Ovary (tissue), 7 donors: ENCODE measurements at regions not wholly inside any gene's neighbourhood (a gene's known extent, or its start where the extent isn't known, plus 50 kb on each side); places are given as distances from the start of the nearest gene placed in this dataset.
"Not testable (repeated sequence)": the region's sequence is repeated elsewhere in the genome, so short reads cannot be mapped to it uniquely, and the experiment has no call there.

Source experiments
- DNase-seq, 5 donors: peaks; one replicate each; pipeline ENCODE4 v3.0.0-alpha.2; 2019 to 2020
- H3K27ac ChIP-seq, 2 donors: fragments of 200-600 bp; one replicate each; pipeline versions ENCODE4 v1.5.1 to v1.8.0; 2019 to 2022
- H3K27me3 ChIP-seq: fragments of 200-600 bp; one replicate; pipeline ENCODE4 v1.8.0; 2022
- H3K36me3 ChIP-seq: fragments of 200-600 bp; sonication (generic); one replicate; pipeline ENCODE4 v1.5.1; 2019
- H3K4me1 ChIP-seq: one replicate; pipeline ENCODE4 v1.8.1; 2013; ENCODE audit warnings: mild to moderate bottlenecking, moderate library complexity; ENCODE audit not compliant: insufficient read depth
- H3K4me3 ChIP-seq: fragments of 200-600 bp; sonication (generic); one replicate; pipeline ENCODE4 v1.5.1; 2017
- H3K9me3 ChIP-seq, 2 donors: fragments of 200-600 bp in 1 of 2; sonication (generic) in 1 of 2; one replicate each; pipeline versions ENCODE4 v1.5.1 to v1.8.1; 2013 to 2019; ENCODE audit warnings: mild to moderate bottlenecking in 1 of 2, moderate library complexity in 1 of 2
- CTCF ChIP-seq, 3 donors: fragments of 450-650 bp in 2 of 3; fragments of 200-600 bp in 1 of 3; IDR thresholded peaks; one replicate each; pipeline versions ENCODE4 v1.5.1 to v1.8.0; 2016 to 2022; ENCODE audit warnings: antibody characterized with exemption in 3 of 3, mild to moderate bottlenecking in 1 of 3
- EP300 ChIP-seq: sonication (generic); formaldehyde crosslinking; IDR thresholded peaks from one replicate; pipeline ENCODE4 v1.6.1; 2017; ENCODE audit warnings: antibody characterized with exemption
- POLR2A ChIP-seq: fragments of 450-650 bp; IDR thresholded peaks from one replicate; pipeline ENCODE4 v1.6.1; 2017; ENCODE audit warnings: antibody characterized with exemption, mild to moderate bottlenecking, moderate library complexity
- WGBS, 3 donors: extraction: QIAGEN DNeasy Blood & Tissue Kit in 1 of 3; methylation state at CpG; one replicate each; pipeline versions ENCODE4 v1.1.5 to v1.1.7; 2013 to 2017; 5-methylcytosine and 5-hydroxymethylcytosine counted together
- intact Hi-C, 4 donors: fragments of 100-400 bp; cut with DNase I; formaldehyde crosslinking; loops; one replicate each; pipeline versions ENCODE4 v1.11.0 to v1.15.1; 2022 to 2023
- donor health status: DM: no; HTN: no; CAD: no; lungs with moderate emphysema.
- donor health status: DM: no; HTN: no; CAD: no.
- donor health status: Bipolar disorder and iron deficiency.
- donor health status: DM: no; HTN: no; CAD: no.
- donor health status: DM: yes; HTN: yes; CAD: no.

- DNase-seq, result peak in 1 of 5 donors; percentile 12
- H3K4me1 ChIP-seq, result no peaks in the 10 kb centered on the region
- H3K36me3 ChIP-seq, result no peaks in the 10 kb centered on the region
- intact Hi-C loops, result loop anchor here in 2 of 4 donors (10.0 kb wide), 2 partner anchors 720 to 730 kb away; no protein-coding TSS in a partner anchor
- H3K27me3 ChIP-seq, result no peaks in the 10 kb centered on the region
- no peak overlapping the region for H3K4me3 ChIP-seq
- 39 to 41% (median 40%) methylated on average over 4 of the region's 4 CpGs for WGBS, 3 donors
- no peak overlapping the region for H3K27ac ChIP-seq
- no peak for TF ChIP-seq EP300
- no peak for TF ChIP-seq POLR2A
- peak in 2 of 3 donors; percentile 26 to 48 for TF ChIP-seq CTCF (IDR thresholded peaks at IDR 0.05)
- H3K9me3 ChIP-seq, result no peaks in the 10 kb centered on the region
These were observed 202.8 kb downstream of the IPMK start for GRCh38 chr10:58064714-58065528.

GRCh38 chr10:58063861-58064480 is 203.7 kb downstream of the IPMK start:
- Histone ChIP-seq H3K9me3 (no peaks in the 10 kb centered on the region), H3K27ac (no peak overlapping the region), H3K36me3 (no peaks in the 10 kb centered on the region), H3K4me3 (no peak overlapping the region), H3K27me3 (no peaks in the 10 kb centered on the region), H3K4me1 (no peaks in the 10 kb centered on the region)
- intact Hi-C loops, result loop anchor here in 2 of 4 donors (10.0 kb wide), 2 partner anchors 719 to 729 kb away; no protein-coding TSS in a partner anchor
- WGBS, 3 donors, result 50 to 55% (median 50%) methylated on average over 7 of the region's 7 CpGs
- no peak for TF ChIP-seq EP300
- DNase-seq, result no peak

DNA sequence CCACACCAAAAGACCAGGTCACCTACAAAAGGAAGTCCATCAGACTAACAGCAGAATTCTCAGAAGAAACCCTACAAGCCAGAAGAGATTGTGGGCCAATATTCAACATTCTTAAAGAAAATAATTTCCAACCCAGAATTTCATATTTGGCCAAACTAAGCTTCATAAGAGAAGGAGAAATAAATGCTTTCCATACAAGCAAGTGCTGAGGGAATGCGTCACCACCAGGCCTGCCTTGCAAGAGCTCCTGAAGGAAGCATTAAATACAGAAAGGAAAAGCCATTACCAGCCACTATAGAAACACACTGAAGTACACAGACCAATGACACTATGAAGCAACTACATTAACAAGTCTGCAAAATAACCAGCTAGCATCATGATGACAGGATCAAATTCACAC is 209.0 kb downstream of the IPMK start:
- H3K27me3 ChIP-seq, H3K36me3 ChIP-seq, H3K4me3 ChIP-seq, H3K27ac ChIP-seq, DNase-seq, H3K4me1 ChIP-seq, intact Hi-C loops, H3K9me3 ChIP-seq: not testable (repeated sequence)
- WGBS, 3 donors, result 85 to 100% (median 90%) methylated on average over 1 of the region's 1 CpG

GRCh38 chr10:58054881-58055280 is 212.8 kb downstream of the IPMK start:
- DNase-seq, result no peak
- no peaks in the 10 kb centered on the region for H3K4me1 ChIP-seq
- H3K27ac ChIP-seq, result no peak overlapping the region
- intact Hi-C loops, result no loop called here
- no peaks in the 10 kb centered on the region for H3K9me3 ChIP-seq
- no peaks in the 10 kb centered on the region for H3K36me3 ChIP-seq
- no peak overlapping the region for H3K4me3 ChIP-seq
- no peaks in the 10 kb centered on the region for H3K27me3 ChIP-seq
- WGBS, 3 donors, result 83 to 88% (median 87%) methylated on average over 2 of the region's 2 CpGs
- TF ChIP-seq EP300, result no peak
- TF ChIP-seq CTCF (IDR thresholded peaks at IDR 0.05), result no peak
- no peak for TF ChIP-seq POLR2A

DNA sequence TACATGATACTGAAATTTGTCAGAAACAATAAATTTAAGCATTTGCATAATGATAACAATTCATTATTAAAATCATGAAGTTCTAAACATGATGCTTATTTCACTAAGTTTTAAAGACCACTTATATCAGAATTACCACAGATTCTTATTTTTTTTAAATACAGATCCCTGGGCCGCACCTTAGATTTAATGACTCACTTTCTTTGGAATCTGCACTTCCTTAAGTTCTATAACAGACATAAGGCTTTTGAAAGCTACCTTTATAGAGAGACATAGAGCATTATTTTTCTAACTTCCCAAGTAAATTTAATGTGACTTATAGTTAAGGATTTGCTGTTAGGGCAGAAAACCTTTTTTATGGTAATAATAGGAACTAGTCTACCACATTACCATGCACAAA is 214.9 kb downstream of the IPMK start:
- Histone ChIP-seq H3K9me3 (no peaks in the 10 kb centered on the region), H3K4me3 (no peak overlapping the region), H3K36me3 (no peaks in the 10 kb centered on the region), H3K27ac (no peak overlapping the region), H3K4me1 (no peaks in the 10 kb centered on the region), H3K27me3 (no peaks in the 10 kb centered on the region)
- TF ChIP-seq EP300 (no peak), POLR2A (no peak), CTCF (IDR thresholded peaks at IDR 0.05) (no peak)
- intact Hi-C loops, result no loop called here
- WGBS, 3 donors, result 63 to 82% (median 67%) methylated on average over 1 of the region's 1 CpG
- DNase-seq, result no peak
